ENCODE measurements at regions not wholly inside any gene's neighbourhood (a gene's known extent, or its start where the extent isn't known, plus 50 kb on each side); places are given as distances from the start of the nearest gene placed in this dataset.

DNA sequence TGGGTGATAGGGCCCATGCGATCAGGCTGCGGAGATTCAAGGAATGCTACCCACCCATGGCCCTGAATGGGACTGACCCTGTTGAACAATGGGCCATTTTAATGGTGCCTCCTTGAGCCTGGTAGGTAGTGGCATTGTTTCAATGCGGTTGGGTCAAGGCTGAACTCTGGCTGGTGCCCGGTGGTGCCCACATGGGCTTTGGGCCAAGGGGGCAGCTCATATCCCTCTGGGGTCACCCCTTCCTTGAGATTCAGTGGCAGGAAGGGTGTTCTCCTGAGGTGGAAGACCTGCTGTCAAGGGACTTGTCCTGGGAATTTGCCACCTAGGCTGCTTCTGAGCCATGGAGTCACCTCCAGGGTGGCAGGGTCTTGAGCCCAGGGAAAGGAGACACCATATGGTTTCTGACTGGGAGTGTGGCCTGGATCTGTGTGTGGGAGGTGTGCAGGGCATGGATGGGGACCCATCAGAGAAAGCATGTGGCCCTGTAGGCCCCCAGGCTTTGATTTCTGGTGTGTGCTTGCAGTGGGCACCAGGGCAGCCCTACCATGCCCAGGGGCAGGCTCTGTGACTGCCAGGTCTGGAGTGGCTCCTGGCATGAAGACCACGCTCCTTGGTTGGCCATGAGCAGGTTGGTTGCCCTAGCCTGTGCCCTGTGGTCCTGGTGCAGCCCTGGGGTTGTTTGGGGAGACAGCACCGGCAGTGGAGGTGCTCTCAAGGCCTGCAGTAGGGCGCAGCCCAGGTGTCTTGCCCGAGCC lies 199.9 kb downstream of the UBE3A start:
- Histone ChIP-seq H3K4me3 (ENCODE audit: low read depth, low read length) (no peak overlapping the region), H3K36me3 (ENCODE audit: control insufficient read depth, insufficient read depth, low read length) (no peaks in the 10 kb centered on the region), H3K27me3 (ENCODE audit: control insufficient read depth, insufficient read depth, low read length) (no peaks in the 10 kb centered on the region)
- DNase-seq (ENCODE audit: low read depth): no peak
- TF ChIP-seq, protein P1, sequence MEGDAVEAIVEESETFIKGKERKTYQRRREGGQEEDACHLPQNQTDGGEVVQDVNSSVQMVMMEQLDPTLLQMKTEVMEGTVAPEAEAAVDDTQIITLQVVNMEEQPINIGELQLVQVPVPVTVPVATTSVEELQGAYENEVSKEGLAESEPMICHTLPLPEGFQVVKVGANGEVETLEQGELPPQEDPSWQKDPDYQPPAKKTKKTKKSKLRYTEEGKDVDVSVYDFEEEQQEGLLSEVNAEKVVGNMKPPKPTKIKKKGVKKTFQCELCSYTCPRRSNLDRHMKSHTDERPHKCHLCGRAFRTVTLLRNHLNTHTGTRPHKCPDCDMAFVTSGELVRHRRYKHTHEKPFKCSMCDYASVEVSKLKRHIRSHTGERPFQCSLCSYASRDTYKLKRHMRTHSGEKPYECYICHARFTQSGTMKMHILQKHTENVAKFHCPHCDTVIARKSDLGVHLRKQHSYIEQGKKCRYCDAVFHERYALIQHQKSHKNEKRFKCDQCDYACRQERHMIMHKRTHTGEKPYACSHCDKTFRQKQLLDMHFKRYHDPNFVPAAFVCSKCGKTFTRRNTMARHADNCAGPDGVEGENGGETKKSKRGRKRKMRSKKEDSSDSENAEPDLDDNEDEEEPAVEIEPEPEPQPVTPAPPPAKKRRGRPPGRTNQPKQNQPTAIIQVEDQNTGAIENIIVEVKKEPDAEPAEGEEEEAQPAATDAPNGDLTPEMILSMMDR (IDR thresholded peaks at IDR 0.05; ENCODE audit: insufficient read depth, low read length, poor library complexity, severe bottlenecking): no peak

DNA sequence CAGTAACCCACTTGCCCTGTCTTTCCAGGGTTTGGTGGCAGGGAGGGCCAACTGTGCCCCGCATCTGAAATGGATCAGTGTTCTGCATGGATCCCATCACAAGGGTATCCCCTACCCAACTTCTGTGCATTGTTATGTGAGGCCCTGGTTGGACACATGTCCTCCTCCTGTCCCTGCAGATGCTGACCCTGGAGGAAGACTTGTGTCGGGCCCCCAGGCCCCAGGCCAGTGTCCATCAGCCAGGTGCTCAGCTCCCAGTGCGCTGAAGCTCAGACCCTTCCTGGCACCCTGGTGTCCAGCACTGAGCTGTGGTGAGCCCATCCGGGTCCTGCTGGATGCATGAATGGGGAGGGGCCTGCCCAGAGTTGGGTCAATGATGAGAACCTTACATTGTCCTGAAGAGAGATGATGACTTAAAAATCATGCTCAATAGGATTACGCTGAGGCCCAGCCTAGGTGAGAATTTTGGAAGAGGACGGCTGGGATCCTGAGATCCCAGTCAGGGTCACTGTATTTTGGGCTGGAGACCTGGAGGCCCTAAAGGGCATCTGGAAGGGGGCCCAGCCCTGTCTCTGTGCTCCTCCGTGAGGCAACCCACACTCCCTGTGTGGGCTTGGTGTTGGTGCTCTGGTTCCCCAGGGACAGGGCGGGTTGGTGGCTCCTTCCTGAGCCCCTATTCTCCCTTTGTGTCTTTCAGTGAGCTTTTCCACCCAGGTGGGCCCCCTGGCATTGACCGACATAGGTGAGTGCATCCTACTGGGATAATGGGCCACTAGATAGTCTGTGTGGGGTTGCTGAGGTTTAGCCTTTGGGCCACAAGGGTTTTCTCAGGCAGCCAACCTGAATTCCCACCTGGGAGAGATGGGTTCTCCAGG lies 199.1 kb downstream of the UBE3A start:
- no peak for DNase-seq (ENCODE audit: low read depth)
- H3K27me3 ChIP-seq (ENCODE audit: control insufficient read depth, insufficient read depth, low read length): no peaks in the 10 kb centered on the region
- no peak overlapping the region for H3K4me3 ChIP-seq (ENCODE audit: low read depth, low read length)
- TF ChIP-seq, protein P1 (IDR thresholded peaks at IDR 0.05; ENCODE audit: insufficient read depth, low read length, poor library complexity, severe bottlenecking): no peak
- no peaks in the 10 kb centered on the region for H3K36me3 ChIP-seq (ENCODE audit: control insufficient read depth, insufficient read depth, low read length)

DNA sequence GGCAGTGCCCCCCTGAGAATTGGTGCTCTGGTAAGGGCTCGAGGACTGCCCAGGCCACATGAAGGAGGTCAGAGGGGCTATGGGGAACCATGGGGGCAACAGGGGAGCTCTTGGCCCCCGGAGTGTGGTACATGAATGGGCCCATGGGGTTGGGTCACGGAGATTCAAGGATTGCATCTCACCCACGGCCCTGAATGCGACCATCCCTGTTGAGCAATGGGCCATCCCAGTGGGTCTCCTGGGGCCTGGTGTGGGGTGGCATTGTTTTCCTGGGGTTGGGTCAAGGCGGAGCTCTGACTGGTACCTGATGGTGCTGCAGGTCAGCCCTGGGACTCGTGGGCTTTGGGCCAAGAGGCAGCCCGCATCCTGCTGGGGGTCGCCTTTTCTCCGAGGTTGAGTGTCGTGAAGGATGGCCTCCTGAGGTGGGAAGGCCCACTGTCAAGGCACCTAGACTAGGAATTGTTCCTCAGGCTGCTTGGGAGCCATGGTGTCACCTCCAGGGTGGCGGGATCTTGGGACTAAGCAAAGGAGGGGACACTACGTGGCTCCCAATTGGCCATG lies 198.3 kb downstream of the UBE3A start:
- H3K4me3 ChIP-seq (ENCODE audit: low read depth, low read length): no peak overlapping the region
- H3K27me3 ChIP-seq (ENCODE audit: control insufficient read depth, insufficient read depth, low read length): no peaks in the 10 kb centered on the region
- no peak for DNase-seq (ENCODE audit: low read depth)
- TF ChIP-seq, protein P1 (IDR thresholded peaks at IDR 0.05; ENCODE audit: insufficient read depth, low read length, poor library complexity, severe bottlenecking): no peak
- no peaks in the 10 kb centered on the region for H3K36me3 ChIP-seq (ENCODE audit: control insufficient read depth, insufficient read depth, low read length)

DNA sequence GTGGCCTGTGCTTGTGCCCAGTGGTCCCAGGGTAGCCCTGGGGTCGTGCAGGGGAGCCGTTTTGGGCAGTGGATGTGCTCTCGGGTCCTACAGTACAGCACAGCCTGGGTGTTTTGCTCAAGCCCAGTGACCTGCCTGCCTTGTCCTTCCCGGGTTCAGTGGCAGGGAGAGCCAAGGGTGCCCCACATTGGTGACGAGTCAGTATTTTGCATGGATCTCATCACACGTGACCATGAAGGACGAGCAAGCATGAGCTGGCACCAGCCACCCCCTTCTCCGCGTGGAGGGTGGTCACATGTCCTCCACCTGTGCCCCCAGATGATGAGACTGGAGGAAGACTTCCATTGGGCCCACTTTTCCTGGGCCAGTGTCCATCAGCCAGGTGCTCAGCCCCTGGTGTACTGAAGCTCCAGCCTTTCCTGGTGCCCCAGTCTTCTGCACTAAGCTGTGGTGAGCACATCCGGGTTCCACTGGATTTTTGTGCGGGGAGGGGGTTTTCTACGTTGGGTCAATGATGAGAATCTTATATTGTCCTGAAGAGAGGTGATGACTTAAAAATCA lies 197.5 kb downstream of the UBE3A start:
- Histone ChIP-seq H3K27me3 (ENCODE audit: control insufficient read depth, insufficient read depth, low read length) (no peaks in the 10 kb centered on the region), H3K36me3 (ENCODE audit: control insufficient read depth, insufficient read depth, low read length) (no peaks in the 10 kb centered on the region), H3K4me3 (ENCODE audit: low read depth, low read length) (no peak overlapping the region)
- no peak for DNase-seq (ENCODE audit: low read depth)
- TF ChIP-seq, protein P1 (IDR thresholded peaks at IDR 0.05; ENCODE audit: insufficient read depth, low read length, poor library complexity, severe bottlenecking): no peak

- H3K4me3 ChIP-seq (ENCODE audit: low read depth, low read length): no peak overlapping the region
- no peaks in the 10 kb centered on the region for H3K36me3 ChIP-seq (ENCODE audit: control insufficient read depth, insufficient read depth, low read length)
- H3K27me3 ChIP-seq (ENCODE audit: control insufficient read depth, insufficient read depth, low read length): no peaks in the 10 kb centered on the region
- TF ChIP-seq, protein P1 (IDR thresholded peaks at IDR 0.05; ENCODE audit: insufficient read depth, low read length, poor library complexity, severe bottlenecking): no peak
- DNase-seq (ENCODE audit: low read depth): no peak
Measured at GRCh38 chr15:25242166-25242879, 196.5 kb downstream of the UBE3A start.

Measured in kidney epithelial cell (primary cell).